HG02884 (cell line): ENCODE measurements at regions not wholly inside any gene's neighbourhood (a gene's known extent, or its start where the extent isn't known, plus 50 kb on each side); places are given as distances from the start of the nearest gene placed in this dataset.
"Not testable (repeated sequence)": the region's sequence is repeated elsewhere in the genome, so short reads cannot be mapped to it uniquely, and the experiment has no call there.

ENCODE experiments used
- ATAC-seq: cut with Tn5 transposase; IDR thresholded peaks from one replicate; pipeline ENCODE4 v1.9.1; 2021; ENCODE audit warnings: mild to moderate bottlenecking, moderate library complexity; ENCODE audit not compliant: unreplicated experiment

DNA sequence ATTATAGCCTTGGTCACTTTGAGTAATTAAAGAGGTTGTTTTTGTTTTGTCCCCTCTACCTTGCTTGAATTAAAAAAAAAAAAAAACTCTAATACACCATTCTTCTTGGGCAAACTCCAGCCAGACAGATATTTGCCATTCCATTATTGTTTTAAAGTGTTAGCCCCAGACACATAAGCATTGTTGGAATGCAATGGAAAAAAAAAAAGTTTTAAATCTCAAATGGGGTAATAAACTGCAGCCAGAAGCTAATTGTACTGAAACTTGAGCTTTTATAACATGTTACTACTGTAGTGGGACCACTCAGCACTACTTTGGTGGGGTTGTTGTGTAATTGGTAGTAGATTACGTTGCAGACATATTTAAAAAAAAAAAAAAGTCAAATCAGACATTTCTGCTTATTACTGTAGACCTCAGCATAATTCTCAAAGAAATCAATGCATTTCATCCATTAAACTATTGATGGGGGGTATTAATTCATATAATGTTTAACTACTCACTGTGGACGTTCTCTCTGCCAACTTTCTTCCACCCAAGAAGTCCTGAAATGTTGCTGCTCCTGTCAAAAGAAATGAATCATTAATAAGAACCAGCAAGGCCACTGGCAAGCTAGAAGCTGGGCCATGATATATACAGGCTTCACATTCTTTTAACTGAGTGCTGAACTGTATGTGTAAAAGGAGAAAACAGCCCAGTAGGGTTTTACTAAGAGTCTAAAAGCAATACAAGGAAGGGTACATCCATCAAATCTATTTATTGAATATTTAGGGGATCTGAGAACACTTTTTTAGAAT is 626.6 kb upstream of the SOX9 start:
- no peak for ATAC-seq

DNA sequence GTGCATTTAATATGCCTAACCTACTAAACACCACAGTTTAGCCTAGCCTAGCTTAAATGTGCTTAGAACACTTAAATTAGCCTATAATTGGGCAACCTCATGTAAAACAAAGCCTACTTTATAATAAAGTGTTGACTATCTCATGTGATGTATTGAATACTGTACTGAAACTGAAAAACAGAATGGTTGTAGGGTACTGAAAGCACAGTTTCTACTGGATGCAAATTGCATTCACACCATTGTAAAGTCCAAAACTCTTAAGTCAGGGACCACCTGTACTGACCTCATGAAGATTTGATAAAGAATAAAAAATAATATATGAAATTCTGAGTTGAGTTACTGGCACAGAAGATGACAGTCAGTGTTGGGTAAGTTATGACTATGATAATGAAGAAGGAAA is 625.4 kb upstream of the SOX9 start:
- no peak for ATAC-seq

DNA sequence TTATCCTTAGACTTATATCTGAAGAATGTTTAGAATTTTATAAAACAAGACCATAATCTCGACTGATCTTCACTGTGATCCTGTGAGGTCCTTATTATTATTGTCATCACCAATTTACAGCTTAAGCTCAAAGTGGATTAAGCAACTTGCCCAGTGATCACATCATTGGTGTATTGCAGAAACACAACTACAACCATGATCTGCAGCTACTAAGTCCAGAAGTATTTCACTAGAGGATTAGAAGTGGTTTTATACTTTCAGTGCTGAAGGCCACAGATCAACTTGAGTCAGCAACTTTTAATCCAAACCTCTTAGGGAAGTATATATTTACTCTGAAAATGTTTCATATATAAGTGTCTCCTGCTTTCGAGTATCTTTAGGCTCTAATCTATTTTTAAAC is 624.3 kb upstream of the SOX9 start:
- no peak for ATAC-seq

- no peak for ATAC-seq
Measured at GRCh38 chr17:71500761-71501555, 619.9 kb upstream of the SOX9 start.

DNA sequence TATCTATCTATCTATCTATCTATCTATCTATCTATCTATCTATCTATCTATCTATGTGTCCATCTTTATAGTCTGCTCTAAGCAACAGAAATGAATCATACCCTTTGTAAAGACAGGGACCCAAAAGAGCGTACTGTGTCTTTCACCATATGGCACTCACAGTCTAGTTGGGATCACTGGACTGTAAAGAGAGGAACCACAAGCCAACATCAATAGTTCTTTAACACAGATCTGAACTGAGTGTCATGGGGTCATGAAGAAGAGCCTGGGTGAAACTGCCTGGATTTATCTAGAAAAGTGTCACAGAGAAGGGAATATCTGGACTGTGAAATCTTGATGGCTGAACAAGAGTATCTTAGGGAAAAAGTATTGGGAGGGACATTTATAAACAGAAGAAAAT is 619.1 kb upstream of the SOX9 start:
- no peak for ATAC-seq

DNA sequence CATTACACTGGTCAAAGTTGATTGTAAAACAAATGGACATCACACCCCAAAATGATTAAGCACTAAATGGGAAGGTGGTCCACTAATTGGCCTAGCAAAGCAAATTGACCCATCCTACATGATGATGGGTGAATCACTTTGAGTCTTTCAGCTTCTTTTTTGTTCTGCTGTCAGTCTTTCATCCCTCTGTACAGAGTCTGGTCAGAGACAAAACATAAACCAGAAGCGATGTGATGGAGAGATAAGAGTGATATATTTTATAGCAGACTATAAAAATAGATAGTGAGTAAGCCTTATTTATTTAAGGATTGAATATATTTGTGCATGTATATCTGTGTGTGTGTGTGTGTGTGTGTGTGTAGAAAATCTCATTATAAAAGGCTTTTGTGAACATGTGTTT is 618.4 kb upstream of the SOX9 start:
- no peak for ATAC-seq

GRCh38 chr17:71503710-71504465 is 616.9 kb upstream of the SOX9 start:
- ATAC-seq: no peak

GRCh38 chr17:71505200-71505599 is 615.6 kb upstream of the SOX9 start:
- ATAC-seq: no peak

DNA sequence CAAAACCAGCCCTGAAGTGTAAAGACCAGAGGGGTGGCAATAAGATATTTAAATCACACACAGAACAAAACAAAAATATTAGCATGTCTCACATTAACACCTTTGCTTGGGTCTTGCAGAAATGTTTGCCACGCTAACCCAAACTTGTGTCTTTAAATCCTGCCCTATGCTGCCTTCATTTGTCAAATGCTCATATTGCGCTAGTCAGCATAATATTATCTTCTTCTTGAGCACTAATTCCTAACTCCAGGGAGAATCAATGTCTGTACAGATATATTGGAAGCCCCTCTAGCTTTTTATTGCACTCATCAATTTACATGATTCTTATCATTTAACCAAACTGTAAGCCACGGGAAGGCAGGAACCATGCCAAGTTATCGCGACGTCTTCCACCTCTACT is 614.8 kb upstream of the SOX9 start:
- ATAC-seq: no peak

GRCh38 chr17:71511266-71511995 is 609.4 kb upstream of the SOX9 start:
- ATAC-seq: no peak

DNA sequence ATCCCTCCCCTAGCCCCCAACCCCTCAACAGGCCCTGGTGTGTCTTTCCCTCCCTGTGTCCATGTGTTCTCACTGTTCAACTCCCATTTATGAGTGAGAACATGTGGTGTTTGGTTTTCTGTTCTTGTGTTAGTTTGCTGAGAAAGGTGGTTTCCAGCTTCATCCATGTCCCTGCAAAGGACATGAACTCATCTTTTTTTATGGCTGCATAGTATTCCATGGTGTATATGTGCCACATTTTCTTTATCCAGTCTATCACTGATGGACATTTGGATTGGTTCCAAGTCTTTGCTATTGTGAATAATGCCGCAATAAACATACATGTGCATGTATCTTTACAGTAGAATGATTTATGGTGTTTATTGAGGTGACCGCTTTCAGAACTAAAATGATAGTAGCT is 607.1 kb upstream of the SOX9 start:
- not testable (repeated sequence) for ATAC-seq

- ATAC-seq: no peak
Measured at GRCh38 chr17:71516149-71516548, 604.7 kb upstream of the SOX9 start.

- ATAC-seq: no peak
Measured at GRCh38 chr17:71519285-71519684, 601.5 kb upstream of the SOX9 start.

- no peak for ATAC-seq
Measured at GRCh38 chr17:71521724-71522123, 599.1 kb upstream of the SOX9 start.

DNA sequence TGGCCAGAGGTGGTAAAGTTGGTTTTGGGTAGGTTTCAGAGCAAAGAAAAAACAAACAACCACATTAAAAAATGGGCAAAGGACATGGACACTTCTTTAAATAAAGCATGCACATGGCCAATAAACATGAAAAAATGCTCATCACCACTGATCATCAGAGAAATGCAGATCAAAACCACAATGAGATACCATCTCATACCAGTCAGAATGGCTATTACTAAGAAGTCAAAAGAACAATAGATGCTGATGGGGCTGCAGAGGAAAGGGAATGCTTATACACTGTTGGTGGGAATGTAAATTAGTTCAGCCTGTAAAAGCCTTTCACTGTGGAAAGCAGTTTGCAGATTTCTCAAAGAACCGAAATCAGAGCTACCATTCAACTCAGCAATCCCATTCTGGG is 598.4 kb upstream of the SOX9 start:
- ATAC-seq: no peak

DNA sequence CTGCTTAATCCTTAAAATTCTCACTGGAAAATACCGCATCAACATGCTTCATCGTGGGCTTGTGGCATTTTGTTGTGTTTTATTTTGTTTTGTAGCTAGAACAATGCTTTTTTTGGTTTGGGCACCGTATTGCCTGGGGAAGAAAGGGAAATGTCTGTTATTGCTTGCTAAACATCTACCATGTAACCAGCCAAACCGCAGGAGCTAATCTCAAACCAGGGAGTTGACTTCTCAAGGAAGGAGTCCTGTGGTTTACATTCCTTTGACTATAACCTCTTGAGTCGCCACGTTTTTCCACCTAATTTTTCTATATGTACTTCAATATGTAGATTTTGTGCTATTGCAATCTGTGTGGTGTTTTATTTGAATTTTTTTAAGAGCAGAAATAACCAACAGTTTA is 593.5 kb upstream of the SOX9 start:
- ATAC-seq: no peak

GRCh38 chr17:71528210-71528609 is 592.6 kb upstream of the SOX9 start:
- no peak for ATAC-seq

DNA sequence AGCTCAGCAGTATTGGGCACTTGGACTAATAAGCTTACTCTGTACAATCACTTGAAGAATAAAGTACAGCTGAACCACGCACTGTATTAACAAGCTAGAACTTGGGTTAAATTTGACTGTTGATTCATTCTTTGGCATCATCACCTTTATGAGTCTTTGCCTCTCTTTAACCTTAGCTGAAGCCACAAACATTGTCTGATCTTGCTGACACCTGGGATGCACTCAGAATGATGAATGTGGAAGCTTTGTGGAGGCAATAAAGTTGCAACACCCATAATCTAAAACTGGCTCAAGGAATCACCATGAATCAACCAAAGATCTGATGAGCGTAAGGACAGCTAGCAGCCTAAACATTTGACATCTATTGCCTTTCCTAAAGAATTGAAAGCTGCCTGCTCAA is 590.6 kb upstream of the SOX9 start:
- no peak for ATAC-seq

GRCh38 chr17:71535321-71535720 is 585.5 kb upstream of the SOX9 start:
- ATAC-seq: no peak

- ATAC-seq: no peak
Measured at GRCh38 chr17:71546419-71546818, 574.4 kb upstream of the SOX9 start.

GRCh38 chr17:71547904-71548303 is 572.9 kb upstream of the SOX9 start:
- ATAC-seq: no peak
